HL-60 (cell line): ENCODE measurements at regions not wholly inside any gene's neighbourhood (a gene's known extent, or its start where the extent isn't known, plus 50 kb on each side); places are given as distances from the start of the nearest gene placed in this dataset.

Source experiments
- DNase-seq, 2 experiments: peaks; one replicate each; pipeline ENCODE4 v3.0.0-alpha.2; 2010 to 2020; ENCODE audit warnings: low read depth in 1 of 2, low spot score in 1 of 2
- H3K27ac ChIP-seq: fragments of 250-450 bp; sonication (Bioruptor Pico); replicated peaks from 2 replicates; pipeline ENCODE4 v1.5.1; 2020; ENCODE audit warnings: mild to moderate bottlenecking, moderate library complexity
- H3K27me3 ChIP-seq: fragments of 250-450 bp; sonication (Bioruptor Pico); 2 replicates; pipeline ENCODE4 v1.5.1; 2021; ENCODE audit warnings: mild to moderate bottlenecking, moderate library complexity; ENCODE audit not compliant: insufficient read depth, poor library complexity, severe bottlenecking
- H3K4me3 ChIP-seq: replicated peaks from 2 replicates; pipeline ENCODE4 v1.5.1; 2011; ENCODE audit warnings: mild to moderate bottlenecking, control low read depth, low read length; ENCODE audit not compliant: insufficient read depth
- GABPA ChIP-seq: IDR thresholded peaks from 2 replicates; pipeline ENCODE4 v1.6.1; 2012; ENCODE audit warnings: low read depth
- POLR2AphosphoS5 ChIP-seq: IDR thresholded peaks from 2 replicates; pipeline ENCODE4 v1.6.1; 2012; ENCODE audit warnings: low read depth
- SPI1 ChIP-seq: IDR thresholded peaks from 2 replicates; pipeline ENCODE4 v1.6.1; 2012; ENCODE audit warnings: low read depth, mild to moderate bottlenecking, borderline replicate concordance
- TF ChIP-seq, protein P1 (sequence below): IDR thresholded peaks from 2 replicates; pipeline ENCODE4 v1.6.1; 2012; ENCODE audit warnings: low read depth; ENCODE audit not compliant: insufficient replicate concordance
- TF ChIP-seq, protein P2 (sequence below): IDR thresholded peaks from one replicate; pipeline ENCODE4 v1.5.1; 2011; ENCODE audit warnings: low read length, control low read depth, inconsistent platforms; ENCODE audit not compliant: insufficient read depth

DNA sequence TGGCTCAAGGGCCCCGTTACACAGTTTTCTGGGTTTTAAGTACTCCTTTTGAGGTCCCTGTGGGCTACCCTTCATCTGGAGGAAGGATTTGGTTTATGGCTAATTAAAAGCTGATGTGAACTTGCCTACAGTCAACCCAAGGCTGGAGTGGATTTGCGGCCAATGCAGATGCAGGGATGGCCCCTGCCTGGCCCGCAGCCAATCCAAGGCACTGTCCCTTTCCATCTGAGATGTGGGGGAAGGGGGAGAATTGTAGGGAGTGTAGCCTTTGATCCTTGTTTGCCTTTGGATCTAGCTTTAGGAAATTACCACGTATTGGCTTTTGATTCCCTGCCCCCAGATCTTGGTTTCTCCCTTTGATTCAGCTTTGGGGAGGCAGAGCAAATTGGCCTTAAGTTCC, 128.0 kb upstream of the GGTLC1 start:
- no peaks in the 10 kb centered on the region for H3K27me3 ChIP-seq
- H3K4me3 ChIP-seq = no peak overlapping the region
- no peak for DNase-seq
- no peak overlapping the region for H3K27ac ChIP-seq
- TF ChIP-seq SPI1 (no peak), GABPA (no peak), POLR2AphosphoS5 (no peak)
- TF ChIP-seq, protein P1, sequence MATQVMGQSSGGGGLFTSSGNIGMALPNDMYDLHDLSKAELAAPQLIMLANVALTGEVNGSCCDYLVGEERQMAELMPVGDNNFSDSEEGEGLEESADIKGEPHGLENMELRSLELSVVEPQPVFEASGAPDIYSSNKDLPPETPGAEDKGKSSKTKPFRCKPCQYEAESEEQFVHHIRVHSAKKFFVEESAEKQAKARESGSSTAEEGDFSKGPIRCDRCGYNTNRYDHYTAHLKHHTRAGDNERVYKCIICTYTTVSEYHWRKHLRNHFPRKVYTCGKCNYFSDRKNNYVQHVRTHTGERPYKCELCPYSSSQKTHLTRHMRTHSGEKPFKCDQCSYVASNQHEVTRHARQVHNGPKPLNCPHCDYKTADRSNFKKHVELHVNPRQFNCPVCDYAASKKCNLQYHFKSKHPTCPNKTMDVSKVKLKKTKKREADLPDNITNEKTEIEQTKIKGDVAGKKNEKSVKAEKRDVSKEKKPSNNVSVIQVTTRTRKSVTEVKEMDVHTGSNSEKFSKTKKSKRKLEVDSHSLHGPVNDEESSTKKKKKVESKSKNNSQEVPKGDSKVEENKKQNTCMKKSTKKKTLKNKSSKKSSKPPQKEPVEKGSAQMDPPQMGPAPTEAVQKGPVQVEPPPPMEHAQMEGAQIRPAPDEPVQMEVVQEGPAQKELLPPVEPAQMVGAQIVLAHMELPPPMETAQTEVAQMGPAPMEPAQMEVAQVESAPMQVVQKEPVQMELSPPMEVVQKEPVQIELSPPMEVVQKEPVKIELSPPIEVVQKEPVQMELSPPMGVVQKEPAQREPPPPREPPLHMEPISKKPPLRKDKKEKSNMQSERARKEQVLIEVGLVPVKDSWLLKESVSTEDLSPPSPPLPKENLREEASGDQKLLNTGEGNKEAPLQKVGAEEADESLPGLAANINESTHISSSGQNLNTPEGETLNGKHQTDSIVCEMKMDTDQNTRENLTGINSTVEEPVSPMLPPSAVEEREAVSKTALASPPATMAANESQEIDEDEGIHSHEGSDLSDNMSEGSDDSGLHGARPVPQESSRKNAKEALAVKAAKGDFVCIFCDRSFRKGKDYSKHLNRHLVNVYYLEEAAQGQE = no peak
- TF ChIP-seq, protein P2, sequence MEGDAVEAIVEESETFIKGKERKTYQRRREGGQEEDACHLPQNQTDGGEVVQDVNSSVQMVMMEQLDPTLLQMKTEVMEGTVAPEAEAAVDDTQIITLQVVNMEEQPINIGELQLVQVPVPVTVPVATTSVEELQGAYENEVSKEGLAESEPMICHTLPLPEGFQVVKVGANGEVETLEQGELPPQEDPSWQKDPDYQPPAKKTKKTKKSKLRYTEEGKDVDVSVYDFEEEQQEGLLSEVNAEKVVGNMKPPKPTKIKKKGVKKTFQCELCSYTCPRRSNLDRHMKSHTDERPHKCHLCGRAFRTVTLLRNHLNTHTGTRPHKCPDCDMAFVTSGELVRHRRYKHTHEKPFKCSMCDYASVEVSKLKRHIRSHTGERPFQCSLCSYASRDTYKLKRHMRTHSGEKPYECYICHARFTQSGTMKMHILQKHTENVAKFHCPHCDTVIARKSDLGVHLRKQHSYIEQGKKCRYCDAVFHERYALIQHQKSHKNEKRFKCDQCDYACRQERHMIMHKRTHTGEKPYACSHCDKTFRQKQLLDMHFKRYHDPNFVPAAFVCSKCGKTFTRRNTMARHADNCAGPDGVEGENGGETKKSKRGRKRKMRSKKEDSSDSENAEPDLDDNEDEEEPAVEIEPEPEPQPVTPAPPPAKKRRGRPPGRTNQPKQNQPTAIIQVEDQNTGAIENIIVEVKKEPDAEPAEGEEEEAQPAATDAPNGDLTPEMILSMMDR = no peak

DNA sequence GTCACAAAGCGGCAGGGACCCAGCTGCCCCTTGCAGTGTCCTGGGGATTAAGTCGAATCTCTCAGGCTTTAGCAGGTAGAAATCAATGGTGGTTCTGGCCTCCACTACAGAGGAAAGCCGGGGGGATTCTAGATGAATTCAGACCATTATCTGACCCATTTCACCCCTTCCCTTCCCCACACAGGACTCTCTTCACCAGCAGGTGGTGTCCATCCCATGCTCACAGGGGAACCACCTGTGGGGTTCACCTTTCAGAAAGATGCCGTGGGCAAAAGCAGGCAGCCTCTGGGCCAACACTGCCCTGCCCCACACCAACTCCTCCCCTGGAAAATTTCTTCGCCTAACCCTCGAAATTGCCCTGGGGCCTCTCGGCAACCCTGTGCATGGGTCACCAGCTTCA, 123.8 kb upstream of the GGTLC1 start:
- no peaks in the 10 kb centered on the region for H3K27me3 ChIP-seq
- H3K4me3 ChIP-seq = no peak overlapping the region
- no peak overlapping the region for H3K27ac ChIP-seq
- TF ChIP-seq, protein P2 = no peak
- TF ChIP-seq SPI1 (no peak), GABPA (no peak), POLR2AphosphoS5 (no peak)
- TF ChIP-seq, protein P1 = no peak
- DNase-seq = no peak

DNA sequence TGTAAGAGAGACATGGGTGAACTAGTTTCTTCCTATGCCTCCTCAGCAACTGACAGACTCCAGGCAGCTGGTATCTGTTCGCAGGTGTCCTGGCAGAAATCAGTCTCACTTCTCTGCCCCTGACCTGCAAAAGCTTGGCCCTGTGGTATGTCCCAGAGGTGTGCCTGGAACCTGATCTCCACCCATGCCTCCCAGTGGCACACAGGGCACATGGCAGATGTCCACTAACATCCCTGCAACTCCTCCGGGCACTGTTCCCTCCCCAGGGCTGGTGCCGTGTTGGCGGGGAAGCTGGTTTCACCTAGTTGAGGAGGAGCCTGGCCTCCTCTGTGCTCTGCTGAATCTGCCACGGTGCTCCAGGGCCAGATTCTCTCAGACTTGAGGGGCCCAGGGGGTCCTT, 123.3 kb upstream of the GGTLC1 start:
- H3K27me3 ChIP-seq = no peaks in the 10 kb centered on the region
- DNase-seq = no peak
- H3K4me3 ChIP-seq = no peak overlapping the region
- no peak overlapping the region for H3K27ac ChIP-seq
- TF ChIP-seq GABPA = no peak
- TF ChIP-seq, protein P1 = no peak
- TF ChIP-seq POLR2AphosphoS5 = no peak
- TF ChIP-seq, protein P2 = no peak
- no peak for TF ChIP-seq SPI1
